ENCODE measurements at regions not wholly inside any gene's neighbourhood (a gene's known extent, or its start where the extent isn't known, plus 50 kb on each side); places are given as distances from the start of the nearest gene placed in this dataset.

DNA sequence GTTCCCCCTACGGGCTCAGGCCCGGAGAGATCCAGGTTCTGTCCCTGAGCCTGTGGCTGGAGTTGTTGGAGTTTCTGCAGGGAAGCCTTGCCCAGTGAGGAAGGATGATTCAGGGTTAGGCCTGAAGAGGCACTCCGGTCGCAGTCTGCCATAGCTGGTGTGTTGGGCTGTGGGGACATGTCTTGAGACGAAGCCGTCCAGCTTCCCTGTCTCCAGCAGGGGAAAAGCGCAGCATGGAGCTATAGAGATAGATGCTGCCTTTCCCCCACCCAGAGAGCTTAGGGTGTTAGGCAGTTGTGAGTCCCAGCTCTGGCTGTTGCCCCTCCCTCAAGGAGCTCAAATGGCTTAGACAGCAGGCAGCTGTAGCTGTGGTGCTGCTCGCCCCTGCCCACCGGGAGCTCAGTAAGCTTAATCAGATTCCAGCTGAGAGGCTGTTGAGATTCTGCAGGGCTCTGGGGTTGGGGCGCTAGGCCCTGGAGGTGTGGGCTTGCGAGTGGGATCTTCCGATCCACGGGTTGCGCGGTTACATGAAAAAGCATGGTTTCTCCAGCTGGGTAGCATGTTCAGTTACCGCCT lies 103.9 kb downstream of the PMAIP1 start:
- H3K4me3 ChIP-seq: no peak overlapping the region
- intact Hi-C loops (cut with DNase I; ENCODE audit: low total_unique reads): no loop called here
- no peaks in the 10 kb centered on the region for H3K27me3 ChIP-seq
- H3K4me1 ChIP-seq: no peaks in the 10 kb centered on the region
- no peak for DNase-seq
- no peaks in the 10 kb centered on the region for H3K36me3 ChIP-seq
- H3K9me3 ChIP-seq: no peaks in the 10 kb centered on the region
- TF ChIP-seq POLR2A (IDR thresholded peaks at IDR 0.05): no peak
- TF ChIP-seq, protein P1, sequence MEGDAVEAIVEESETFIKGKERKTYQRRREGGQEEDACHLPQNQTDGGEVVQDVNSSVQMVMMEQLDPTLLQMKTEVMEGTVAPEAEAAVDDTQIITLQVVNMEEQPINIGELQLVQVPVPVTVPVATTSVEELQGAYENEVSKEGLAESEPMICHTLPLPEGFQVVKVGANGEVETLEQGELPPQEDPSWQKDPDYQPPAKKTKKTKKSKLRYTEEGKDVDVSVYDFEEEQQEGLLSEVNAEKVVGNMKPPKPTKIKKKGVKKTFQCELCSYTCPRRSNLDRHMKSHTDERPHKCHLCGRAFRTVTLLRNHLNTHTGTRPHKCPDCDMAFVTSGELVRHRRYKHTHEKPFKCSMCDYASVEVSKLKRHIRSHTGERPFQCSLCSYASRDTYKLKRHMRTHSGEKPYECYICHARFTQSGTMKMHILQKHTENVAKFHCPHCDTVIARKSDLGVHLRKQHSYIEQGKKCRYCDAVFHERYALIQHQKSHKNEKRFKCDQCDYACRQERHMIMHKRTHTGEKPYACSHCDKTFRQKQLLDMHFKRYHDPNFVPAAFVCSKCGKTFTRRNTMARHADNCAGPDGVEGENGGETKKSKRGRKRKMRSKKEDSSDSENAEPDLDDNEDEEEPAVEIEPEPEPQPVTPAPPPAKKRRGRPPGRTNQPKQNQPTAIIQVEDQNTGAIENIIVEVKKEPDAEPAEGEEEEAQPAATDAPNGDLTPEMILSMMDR (IDR thresholded peaks at IDR 0.05): no peak
- no peak overlapping the region for H3K27ac ChIP-seq

DNA sequence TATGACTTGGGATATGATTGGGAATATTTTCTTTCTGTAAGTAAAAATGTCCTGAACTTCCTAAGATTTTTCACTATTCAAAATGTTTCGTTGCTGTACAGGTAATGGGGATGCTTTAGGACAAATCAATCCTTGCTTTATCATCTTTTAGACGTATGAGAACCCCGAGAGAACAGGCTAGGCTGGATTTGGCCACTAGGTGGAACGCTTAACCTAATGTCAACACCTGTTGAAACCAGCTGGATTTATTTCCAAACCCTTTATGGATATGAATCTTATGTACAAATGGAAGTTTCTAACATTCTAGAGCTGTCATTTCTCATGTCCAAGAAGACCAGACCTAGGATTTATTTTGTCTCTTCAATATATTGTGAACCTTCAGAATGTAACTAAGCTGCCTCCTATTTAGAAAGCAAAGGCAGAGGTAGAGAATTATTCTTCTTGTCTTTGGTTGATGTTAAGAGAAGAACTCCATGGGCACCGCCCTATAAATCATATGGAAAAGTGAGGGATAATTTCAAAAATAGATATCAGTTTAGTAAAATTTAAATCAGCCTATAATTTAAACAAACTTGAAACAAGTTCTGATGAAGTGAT lies 96.7 kb downstream of the PMAIP1 start:
- no peaks in the 10 kb centered on the region for H3K9me3 ChIP-seq
- no peaks in the 10 kb centered on the region for H3K4me1 ChIP-seq
- H3K27me3 ChIP-seq: no peaks in the 10 kb centered on the region
- TF ChIP-seq, protein P1 (IDR thresholded peaks at IDR 0.05): peak in 1 of 4 experiments; percentile 6
- no peak for TF ChIP-seq POLR2A (IDR thresholded peaks at IDR 0.05)
- H3K4me3 ChIP-seq: no peak overlapping the region
- no peaks in the 10 kb centered on the region for H3K36me3 ChIP-seq
- no peak for DNase-seq
- no peak overlapping the region for H3K27ac ChIP-seq
- intact Hi-C loops (cut with DNase I; ENCODE audit: low total_unique reads): no loop called here

DNA sequence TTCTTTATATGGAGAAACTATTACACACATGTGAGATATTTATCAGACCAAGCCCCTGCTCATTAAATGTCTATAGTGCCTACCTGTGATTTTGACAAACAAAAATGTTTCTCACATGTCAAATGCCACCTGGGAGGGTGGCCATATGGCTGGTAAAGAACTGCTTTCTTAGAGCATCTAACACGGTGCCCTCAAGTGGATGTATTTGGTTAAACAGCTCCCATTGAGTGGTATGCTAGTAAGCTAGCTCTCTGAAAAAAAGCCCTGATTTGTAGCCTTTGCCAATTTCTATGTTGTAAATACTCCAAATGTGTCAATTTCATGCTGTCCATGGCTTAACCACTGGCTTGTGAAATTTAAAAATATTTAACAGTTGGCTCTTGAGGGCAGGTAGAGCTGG lies 94.6 kb downstream of the PMAIP1 start:
- H3K9me3 ChIP-seq: no peaks in the 10 kb centered on the region
- H3K4me3 ChIP-seq: no peak overlapping the region
- no peak overlapping the region for H3K27ac ChIP-seq
- no peak for DNase-seq
- no peak for TF ChIP-seq POLR2A (IDR thresholded peaks at IDR 0.05)
- TF ChIP-seq, protein P1 (IDR thresholded peaks at IDR 0.05): no peak
- intact Hi-C loops (cut with DNase I; ENCODE audit: low total_unique reads): no loop called here
- H3K27me3 ChIP-seq: no peaks in the 10 kb centered on the region
- H3K4me1 ChIP-seq: no peaks in the 10 kb centered on the region
- H3K36me3 ChIP-seq: no peaks in the 10 kb centered on the region

DNA sequence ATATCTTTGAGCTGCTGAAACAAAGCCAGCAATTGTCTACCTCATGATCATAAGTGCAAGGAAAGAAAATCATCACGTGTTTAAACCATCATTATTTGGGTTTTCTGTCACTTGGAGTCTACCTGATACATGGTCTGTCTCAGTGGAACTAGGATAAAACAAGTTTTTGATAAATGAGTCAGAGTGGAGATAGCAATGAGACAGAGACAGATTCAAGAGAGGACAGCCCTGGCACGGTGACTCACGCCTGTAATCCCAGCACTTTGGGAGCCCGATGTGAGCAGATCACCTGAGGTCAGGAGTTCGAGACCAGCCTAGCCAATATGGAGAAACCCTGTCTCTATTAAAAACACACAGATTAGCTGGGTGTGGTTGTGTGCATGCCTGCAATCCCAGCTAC lies 93.8 kb downstream of the PMAIP1 start:
- Histone ChIP-seq H3K9me3 (no peaks in the 10 kb centered on the region), H3K4me3 (no peak overlapping the region), H3K36me3 (no peaks in the 10 kb centered on the region), H3K4me1 (no peaks in the 10 kb centered on the region), H3K27ac (no peak overlapping the region), H3K27me3 (no peaks in the 10 kb centered on the region)
- no peak for TF ChIP-seq POLR2A (IDR thresholded peaks at IDR 0.05)
- TF ChIP-seq, protein P1 (IDR thresholded peaks at IDR 0.05): no peak
- intact Hi-C loops (cut with DNase I; ENCODE audit: low total_unique reads): no loop called here
- DNase-seq: no peak

DNA sequence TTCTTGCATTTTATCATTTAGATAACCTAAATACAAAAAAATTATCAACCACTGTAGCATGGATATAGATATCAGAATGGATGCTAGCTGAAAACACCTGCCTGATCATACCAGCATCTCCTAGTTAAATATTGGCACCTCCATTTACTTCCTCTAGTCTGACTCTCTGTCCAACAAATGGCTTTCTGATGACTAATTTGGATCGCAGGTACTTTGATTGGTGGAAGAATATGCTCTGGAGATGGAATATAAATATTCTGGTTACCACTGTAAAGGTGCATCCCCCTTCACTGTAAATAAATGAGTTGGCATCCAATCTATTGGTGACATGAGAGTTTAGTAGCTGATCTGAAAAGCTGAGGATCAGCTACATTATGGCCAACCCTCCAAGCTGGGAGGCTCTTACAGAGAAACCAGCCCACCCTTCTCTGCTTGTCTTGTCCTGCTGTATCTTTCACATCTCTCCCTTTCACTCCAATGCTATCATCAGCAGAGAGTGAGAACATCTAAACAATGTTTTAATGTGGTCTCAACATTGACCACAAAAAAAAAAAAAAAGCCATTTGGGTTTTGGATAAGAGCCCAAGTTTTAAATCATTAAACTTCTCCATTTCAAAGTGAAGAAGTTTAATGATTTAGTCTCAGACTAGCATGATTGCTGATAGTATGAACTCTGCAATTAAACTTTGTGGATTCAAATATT lies 90.5 kb downstream of the PMAIP1 start:
- no peaks in the 10 kb centered on the region for H3K4me1 ChIP-seq
- H3K4me3 ChIP-seq: no peak overlapping the region
- no peaks in the 10 kb centered on the region for H3K9me3 ChIP-seq
- H3K36me3 ChIP-seq: no peaks in the 10 kb centered on the region
- no peak overlapping the region for H3K27ac ChIP-seq
- no peak for DNase-seq
- no peaks in the 10 kb centered on the region for H3K27me3 ChIP-seq
- TF ChIP-seq, protein P1 (IDR thresholded peaks at IDR 0.05): no peak
- TF ChIP-seq POLR2A (IDR thresholded peaks at IDR 0.05): no peak
- intact Hi-C loops (cut with DNase I; ENCODE audit: low total_unique reads): no loop called here
